Thoracic aorta (tissue), 2 donors: ENCODE measurements at regions not wholly inside any gene's neighbourhood (a gene's known extent, or its start where the extent isn't known, plus 50 kb on each side); places are given as distances from the start of the nearest gene placed in this dataset.

ENCODE experiments used
- ATAC-seq: fragments of 150-250 bp; one replicate; pipeline ENCODE4 v1.8.0; 2017; ENCODE audit warnings: low read depth; ENCODE audit not compliant: insufficient number of reproducible peaks, low FRiP score
- DNase-seq: peaks from one replicate; pipeline ENCODE4 v3.0.0-alpha.2; 2020; ENCODE audit warnings: low spot score
- H3K27ac ChIP-seq, 2 donors: fragments of 200-600 bp; sonication (generic); 1 replicate in 1 of 2; 2 replicates in 1 of 2; pipeline ENCODE4 v1.5.1; 2016; ENCODE audit warnings: mild to moderate bottlenecking in 2 of 2, moderate library complexity in 2 of 2
- H3K27me3 ChIP-seq: fragments of 200-600 bp; sonication (generic); replicated peaks from 2 replicates; pipeline ENCODE4 v1.6.0; 2016; ENCODE audit warnings: mild to moderate bottlenecking; ENCODE audit not compliant: insufficient read depth
- H3K36me3 ChIP-seq: fragments of 200-600 bp; sonication (generic); one replicate; pipeline ENCODE4 v1.5.1; 2016
- H3K4me1 ChIP-seq, 2 donors: fragments of 200-600 bp; sonication (generic); 1 replicate in 1 of 2; 2 replicates in 1 of 2; pipeline versions ENCODE4 v1.5.1 to v1.6.0; 2016; ENCODE audit warnings: low read depth in 2 of 2, mild to moderate bottlenecking in 1 of 2; ENCODE audit not compliant: control insufficient read depth in 1 of 2
- H3K4me3 ChIP-seq: fragments of 200-600 bp; sonication (generic); 2 replicates; pipeline ENCODE4 v1.5.1; 2016; ENCODE audit warnings: mild to moderate bottlenecking
- H3K9me3 ChIP-seq: fragments of 200-600 bp; sonication (generic); 2 replicates; pipeline ENCODE4 v1.5.1; 2016
- CTCF ChIP-seq: fragments of 200-600 bp; sonication (generic); IDR thresholded peaks from one replicate; pipeline ENCODE4 v1.5.1; 2019; ENCODE audit warnings: antibody characterized with exemption

DNA sequence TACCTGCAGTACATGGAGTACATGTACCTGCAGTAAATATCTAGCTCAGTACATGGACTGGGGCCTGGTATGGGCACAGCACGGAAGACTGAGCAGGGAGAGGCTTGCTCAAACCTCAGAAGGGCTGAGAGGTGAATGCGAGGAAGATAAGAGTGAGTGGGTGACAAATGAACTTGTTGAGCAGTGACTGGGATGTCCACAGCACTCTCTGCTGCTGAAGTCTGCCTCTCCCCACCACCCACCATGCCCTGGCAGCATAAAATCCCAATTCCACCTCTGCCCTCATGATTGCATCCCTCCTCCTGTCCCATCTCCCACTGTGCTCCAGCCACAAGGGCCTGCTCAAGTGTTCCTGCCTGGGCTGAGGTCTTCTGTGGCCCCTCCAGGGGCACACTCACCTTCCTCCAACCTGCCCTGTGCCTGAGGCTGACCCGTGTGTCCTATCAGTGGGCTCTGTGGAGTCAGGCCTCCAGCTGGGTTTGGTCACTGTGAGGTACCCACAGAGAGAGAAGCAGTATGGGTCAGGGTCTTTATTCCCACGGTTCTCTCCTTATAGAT is 114.2 kb downstream of the FOXD2 start:
- no peak for ATAC-seq

DNA sequence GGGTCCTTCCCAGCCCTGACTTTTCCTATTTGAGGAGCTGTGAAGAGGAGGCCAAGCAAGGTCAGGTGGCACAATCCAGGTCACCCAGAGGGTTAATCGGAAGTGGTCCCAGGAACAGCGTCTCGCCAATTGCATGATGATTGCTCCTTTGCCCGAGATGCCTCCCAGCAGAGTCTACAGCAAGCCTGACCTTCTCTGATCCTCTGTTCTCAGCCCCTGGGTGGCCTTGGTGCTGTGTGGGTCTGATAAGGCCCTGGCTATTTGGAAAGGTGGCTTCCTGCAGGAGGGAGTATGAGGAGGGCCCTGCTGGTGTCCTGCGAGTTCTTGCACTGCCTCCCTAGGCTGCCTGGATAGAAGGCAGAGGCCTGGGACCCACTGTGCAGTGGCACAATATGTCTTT is 116.2 kb downstream of the FOXD2 start:
- no peak for ATAC-seq
- H3K4me1 ChIP-seq: peaks cover 2 to 8% of the 10 kb centered on the region in 2 donors
- no peak for DNase-seq
- H3K27ac ChIP-seq: no peak overlapping the region
- no peak overlapping the region for H3K4me3 ChIP-seq
- no peaks in the 10 kb centered on the region for H3K36me3 ChIP-seq
- H3K9me3 ChIP-seq: no peaks in the 10 kb centered on the region
- H3K27me3 ChIP-seq: no peaks in the 10 kb centered on the region
- no peak for TF ChIP-seq CTCF

More for the DNA sequence above, 114.2 kb downstream of the FOXD2 start:
- no peak overlapping the region for H3K4me3 ChIP-seq
- H3K4me1 ChIP-seq: peaks cover 0 to 6% of the 10 kb centered on the region in 2 donors
- no peaks in the 10 kb centered on the region for H3K27me3 ChIP-seq
- H3K27ac ChIP-seq: no peak overlapping the region
- DNase-seq: no peak
- TF ChIP-seq CTCF: no peak
- no peaks in the 10 kb centered on the region for H3K36me3 ChIP-seq
- no peaks in the 10 kb centered on the region for H3K9me3 ChIP-seq

DNA sequence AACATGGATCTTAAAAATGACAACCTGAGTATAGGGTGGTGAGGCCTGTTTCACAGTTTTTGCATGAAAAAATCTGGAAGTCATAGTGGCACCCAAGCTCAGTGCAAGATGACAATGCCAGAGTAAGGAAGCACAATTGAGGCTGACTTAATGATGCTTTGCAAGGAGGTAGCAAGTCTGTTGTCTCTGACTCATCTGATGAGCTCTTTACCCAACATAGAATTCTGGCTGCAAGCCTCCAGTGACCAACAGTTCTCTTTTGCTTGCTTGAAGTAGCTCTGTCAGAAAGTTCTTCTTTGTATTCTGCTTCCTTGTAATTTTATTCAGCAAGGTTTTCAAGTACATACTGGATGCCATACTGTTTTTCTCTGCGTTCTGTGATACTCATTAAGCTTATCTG is 117.1 kb downstream of the FOXD2 start:
- TF ChIP-seq CTCF: no peak
- Histone ChIP-seq H3K36me3 (no peaks in the 10 kb centered on the region), H3K4me3 (no peak overlapping the region), H3K4me1 (peaks cover 5 to 15% of the 10 kb centered on the region in 2 donors), H3K9me3 (no peaks in the 10 kb centered on the region), H3K27me3 (no peaks in the 10 kb centered on the region), H3K27ac (no peak overlapping the region)
- ATAC-seq: no peak
- no peak for DNase-seq

DNA sequence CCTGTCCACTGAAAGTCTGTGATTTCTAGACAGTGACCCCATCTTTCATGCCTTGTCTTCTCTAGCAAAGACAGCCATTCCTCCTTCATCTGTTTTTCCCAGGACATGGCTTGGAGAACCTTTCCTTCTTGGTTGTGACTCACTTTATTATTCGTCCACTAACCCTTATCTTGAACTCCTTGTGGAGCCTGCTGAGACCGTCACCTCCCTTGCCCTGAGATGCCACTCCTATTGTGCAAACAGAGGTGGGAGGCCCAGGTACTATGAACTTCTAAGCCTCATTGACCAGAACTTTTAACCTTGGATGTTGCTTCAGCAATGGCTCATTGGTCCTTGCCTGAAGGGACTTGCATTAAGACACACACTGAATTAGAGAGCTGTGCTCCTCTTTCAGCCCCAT is 117.5 kb downstream of the FOXD2 start:
- H3K27ac ChIP-seq: no peak overlapping the region
- no peak for ATAC-seq
- H3K27me3 ChIP-seq: no peaks in the 10 kb centered on the region
- H3K4me3 ChIP-seq: no peak overlapping the region
- no peaks in the 10 kb centered on the region for H3K36me3 ChIP-seq
- DNase-seq: no peak
- H3K9me3 ChIP-seq: no peaks in the 10 kb centered on the region
- peaks cover 5 to 15% of the 10 kb centered on the region in 2 donors for H3K4me1 ChIP-seq
- no peak for TF ChIP-seq CTCF

DNA sequence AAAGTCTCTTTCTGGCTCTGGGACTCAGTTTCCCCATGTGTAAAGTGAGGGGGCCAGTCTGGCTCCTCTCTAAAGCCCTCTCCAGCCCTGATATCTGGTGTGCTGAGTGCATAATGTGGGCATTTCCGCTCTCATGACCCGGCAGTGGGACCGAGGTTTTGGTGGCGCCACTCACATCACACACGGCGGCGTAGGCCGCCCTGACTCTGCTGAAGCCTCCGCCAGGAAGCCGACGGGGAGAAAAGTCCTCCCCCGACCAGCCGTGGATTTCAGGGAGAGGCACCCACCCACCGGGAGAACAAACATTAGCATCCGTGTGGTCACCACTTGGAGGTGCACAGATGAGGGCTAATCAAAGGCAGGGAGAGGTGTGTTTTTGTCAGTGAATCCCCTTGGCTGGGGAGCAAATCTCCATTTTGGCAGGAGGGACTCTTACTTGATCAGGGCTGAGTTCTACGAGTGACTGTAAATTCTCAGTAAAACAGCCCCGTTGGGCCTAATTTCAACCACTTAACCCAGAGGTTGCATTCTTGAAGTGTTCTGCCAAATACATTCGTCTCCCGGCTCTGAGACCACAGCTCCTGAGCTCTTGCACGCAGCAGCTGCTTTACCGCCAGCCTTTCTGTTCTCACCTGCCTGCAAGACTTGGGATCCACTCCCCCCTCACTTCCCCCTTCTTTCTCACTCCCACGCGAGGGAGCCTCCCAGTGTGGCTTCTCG is 118.2 kb downstream of the FOXD2 start:
- Histone ChIP-seq H3K4me1 (peaks cover 5 to 16% of the 10 kb centered on the region in 2 donors), H3K36me3 (no peaks in the 10 kb centered on the region), H3K9me3 (no peaks in the 10 kb centered on the region), H3K4me3 (no peak overlapping the region), H3K27me3 (no peaks in the 10 kb centered on the region), H3K27ac (no peak overlapping the region)
- no peak for TF ChIP-seq CTCF
- DNase-seq (no peak), ATAC-seq (no peak)
